ENCODE measurements at regions not wholly inside any gene's neighbourhood (a gene's known extent, or its start where the extent isn't known, plus 50 kb on each side); places are given as distances from the start of the nearest gene placed in this dataset.

DNA sequence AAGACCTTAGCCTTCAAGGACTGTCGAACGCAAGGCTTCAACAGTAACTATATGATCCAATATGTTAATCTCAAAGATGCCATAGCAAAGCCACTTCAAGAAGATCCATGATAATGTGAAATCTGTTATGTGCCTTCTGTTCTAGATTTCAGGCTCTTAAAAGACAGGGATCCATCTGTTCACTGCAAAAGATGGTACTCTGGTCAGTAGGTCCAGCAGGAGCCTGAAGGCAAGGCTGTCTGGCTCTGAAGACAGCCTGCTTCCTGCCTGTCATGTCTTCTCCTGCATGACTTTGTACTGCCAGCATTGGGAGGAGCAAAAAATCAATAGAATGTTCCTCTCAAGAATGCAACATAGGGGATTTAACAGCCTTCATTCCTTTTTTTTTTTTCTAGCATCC lies 270.8 kb upstream of the PARD3B start:
- no peak for DNase-seq (ENCODE audit: low read depth)

DNA sequence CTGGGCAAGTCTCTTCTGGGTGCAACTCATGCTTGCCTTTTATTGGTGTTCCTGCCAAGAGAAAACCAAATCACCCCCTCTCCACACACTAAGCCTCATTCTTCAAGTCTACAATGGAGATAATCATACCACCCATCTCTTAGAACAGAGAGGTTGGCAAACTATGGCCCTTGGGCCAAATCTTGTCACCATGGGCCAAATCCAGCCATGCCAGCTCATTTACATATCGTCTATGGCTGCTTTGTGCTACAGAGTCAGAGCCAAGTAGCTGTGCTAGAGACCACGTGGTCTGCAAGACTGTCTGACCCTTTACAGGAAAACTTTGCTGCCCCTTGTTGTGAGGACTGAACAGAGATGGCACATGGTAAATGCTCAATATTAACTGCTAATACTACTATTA lies 270.3 kb upstream of the PARD3B start:
- DNase-seq (ENCODE audit: low read depth): no peak

DNA sequence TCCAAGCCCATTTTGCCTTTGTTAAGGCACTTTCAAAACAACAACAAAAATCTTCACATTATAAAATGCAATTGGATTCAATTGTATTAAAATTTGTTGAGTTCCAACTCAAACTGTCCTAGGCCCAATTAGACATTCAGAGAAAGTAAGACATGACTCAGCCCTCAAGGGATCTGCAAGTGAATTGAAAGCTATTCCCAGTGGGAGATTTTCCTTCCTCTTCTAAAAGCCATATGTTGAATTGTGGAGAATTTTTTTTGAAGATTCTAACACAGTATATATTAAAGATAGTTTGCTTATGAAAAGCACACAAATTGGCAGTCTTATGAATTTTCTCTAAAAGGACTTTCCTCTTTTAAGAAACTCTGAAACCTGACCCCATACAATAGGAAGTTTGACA lies 268.0 kb upstream of the PARD3B start:
- DNase-seq (ENCODE audit: low read depth): no peak

DNA sequence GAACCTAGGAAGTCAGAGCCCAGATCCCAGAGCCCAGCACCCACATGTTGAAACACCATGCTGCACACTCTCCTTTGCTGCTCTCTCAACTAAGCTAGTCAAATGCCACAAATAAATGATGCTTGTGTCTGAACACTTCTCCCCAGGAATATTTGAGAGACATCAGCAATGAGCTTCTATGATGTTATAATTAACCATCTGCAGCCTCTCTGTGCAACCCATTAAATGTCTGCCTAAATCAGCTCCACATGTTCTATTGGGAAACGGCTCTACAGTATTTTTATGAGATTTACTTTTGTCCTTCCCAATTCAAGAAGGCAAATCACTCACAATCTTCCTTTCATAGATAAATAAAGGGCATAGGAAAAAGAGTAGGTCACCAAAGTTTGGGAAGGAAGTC lies 266.8 kb upstream of the PARD3B start:
- no peak for DNase-seq (ENCODE audit: low read depth)

- DNase-seq (ENCODE audit: low read depth): no peak
Measured at GRCh38 chr2:204279819-204280218, 265.5 kb upstream of the PARD3B start.

DNA sequence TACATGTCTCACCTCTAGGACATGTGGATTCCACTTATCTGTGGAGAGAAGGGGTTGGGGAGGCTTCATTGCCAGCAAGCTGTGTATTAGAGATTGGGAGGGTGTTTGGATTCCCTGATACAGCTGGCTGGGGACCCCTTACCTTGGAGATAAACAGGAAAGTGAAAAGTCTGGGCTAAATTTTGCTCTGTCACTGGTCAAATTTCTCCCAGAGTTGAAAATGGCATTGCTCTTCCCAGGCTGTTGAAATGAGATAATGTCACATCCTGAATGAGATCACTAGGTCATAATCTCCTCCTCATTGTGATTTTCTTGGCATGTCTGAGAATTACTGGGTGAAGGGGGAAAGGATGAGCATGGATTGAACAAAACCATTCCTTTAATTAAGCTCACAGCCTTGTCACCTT lies 265.0 kb upstream of the PARD3B start:
- DNase-seq (ENCODE audit: low read depth): no peak

GRCh38 chr2:204282081-204282480 lies 263.2 kb upstream of the PARD3B start:
- DNase-seq (ENCODE audit: low read depth): no peak

GRCh38 chr2:204282525-204282924 lies 262.8 kb upstream of the PARD3B start:
- no peak for DNase-seq (ENCODE audit: low read depth)

DNA sequence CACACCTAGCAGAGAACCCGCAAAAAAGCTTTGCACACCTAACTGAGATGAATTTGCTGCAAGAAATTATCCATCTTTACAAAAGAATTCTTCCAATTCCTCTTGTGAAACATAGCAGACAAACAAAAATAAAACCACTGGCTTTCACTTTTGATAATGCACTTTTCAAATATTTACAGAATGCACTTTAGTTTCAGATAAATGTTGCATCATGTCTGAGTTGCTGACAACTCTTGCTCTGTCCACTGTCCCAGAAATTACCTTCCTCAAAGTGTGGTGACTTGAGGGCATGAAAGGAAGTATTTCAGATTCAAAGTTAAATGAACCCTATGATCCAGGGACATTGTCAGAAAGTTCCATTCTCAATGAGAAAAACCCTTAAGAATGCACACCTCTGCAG lies 256.2 kb upstream of the PARD3B start:
- no peak for DNase-seq (ENCODE audit: low read depth)

GRCh38 chr2:204292439-204292838 lies 252.8 kb upstream of the PARD3B start:
- DNase-seq (ENCODE audit: low read depth): no peak

DNA sequence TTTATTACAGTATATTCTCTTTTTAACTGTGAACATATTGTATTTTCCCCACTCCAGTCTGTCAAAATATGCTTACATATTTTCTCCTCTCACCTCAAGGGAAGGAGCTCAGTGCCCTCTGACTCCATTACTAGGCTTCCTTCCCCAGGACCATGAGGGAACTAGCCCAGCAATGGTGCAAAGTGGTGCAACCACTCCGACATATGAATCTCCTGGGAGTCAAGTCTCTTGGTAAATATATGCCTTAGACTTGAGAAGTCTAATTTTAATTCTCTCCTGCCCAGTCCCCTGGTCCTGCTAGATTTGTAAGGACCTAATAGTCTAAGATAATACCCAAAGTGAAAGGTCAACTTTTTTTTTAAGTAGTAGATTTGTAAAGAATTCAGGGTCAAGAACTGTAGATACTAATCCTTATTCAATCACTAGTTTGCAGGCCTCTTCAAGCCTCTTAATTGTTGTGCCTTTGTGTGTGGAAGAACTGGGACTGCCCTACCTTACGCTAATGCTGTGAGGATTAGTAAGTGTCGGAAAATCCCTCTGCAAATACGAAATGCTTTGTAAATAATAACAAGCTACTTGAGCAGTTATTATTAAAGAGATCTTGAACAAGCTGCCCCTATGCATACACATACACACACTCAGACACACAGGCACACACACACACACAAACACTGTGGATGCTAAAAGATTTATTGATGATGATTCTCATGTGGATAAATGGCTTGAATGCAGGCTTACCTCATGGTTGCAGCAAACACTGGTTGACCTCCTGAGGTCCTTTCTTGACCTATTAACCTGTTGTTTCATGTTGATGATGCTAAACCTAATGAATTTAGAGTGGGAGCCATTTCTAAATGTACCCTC lies 251.2 kb upstream of the PARD3B start:
- DNase-seq (ENCODE audit: low read depth): no peak

GRCh38 chr2:204298404-204298803 lies 246.9 kb upstream of the PARD3B start:
- no peak for DNase-seq (ENCODE audit: low read depth)

DNA sequence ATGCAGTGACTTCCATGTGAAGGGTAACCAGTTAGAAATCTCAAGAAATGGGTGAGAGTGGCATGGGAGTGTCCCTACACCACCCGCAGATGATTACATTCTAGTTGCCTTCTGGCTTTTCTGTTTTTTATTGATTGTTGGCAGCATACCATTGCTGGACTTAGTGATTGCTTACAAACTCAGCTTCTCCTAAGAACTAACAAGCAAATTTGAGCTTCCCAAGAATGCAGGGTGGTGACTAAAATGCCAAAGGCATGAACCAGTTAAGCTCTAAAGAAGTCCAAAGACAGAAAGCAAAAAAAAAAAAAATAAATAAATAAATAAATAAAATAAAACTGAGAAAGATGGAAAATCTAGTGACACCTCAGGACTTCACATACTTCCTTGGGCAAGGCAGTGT lies 245.5 kb upstream of the PARD3B start:
- no peak for DNase-seq (ENCODE audit: low read depth)

GRCh38 chr2:204306667-204307066 lies 238.6 kb upstream of the PARD3B start:
- DNase-seq (ENCODE audit: low read depth): no peak

DNA sequence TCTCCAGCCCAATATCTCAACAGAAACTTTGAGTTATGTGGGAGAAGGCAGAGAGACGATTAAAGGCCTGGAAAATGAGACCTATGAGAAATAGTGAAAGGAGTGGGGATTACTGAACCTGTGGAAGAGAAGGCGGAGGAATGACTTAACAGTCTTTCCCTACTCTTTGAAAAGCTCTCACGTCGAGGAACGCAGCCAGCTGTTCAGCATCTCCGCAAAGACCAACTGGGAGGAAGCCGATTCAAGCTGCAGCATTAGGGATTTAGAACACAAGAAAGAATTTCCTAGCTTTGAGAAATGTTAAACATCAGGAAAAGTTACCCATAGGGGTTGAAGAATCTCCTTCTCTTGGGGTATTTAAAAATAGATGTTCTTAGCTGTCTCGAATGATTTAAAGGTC lies 233.2 kb upstream of the PARD3B start:
- DNase-seq (ENCODE audit: low read depth): no peak

- no peak for DNase-seq (ENCODE audit: low read depth)
Measured at GRCh38 chr2:204313256-204313655, 232.0 kb upstream of the PARD3B start.

DNA sequence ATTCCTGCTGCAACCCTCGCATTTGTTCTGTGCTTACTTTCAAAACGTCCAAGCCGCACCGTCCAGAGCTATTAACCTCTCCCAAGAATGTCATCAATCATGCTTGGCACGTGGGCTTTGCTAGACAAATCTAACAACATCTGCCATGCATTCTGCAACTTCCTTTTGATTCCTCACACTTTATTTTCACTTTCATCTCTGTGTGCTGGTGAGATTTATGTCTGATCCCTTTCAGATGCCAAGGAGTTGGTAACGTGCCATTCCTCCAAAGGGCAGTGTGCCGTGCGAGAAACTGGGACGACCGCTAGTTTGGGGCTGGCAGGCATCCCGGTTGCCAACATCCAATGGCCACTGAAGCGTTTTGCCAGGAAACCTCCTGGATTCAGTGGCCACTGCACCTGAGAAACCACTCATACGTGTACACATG lies 230.0 kb upstream of the PARD3B start:
- DNase-seq (ENCODE audit: low read depth): no peak

GRCh38 chr2:204317640-204318039 lies 227.6 kb upstream of the PARD3B start:
- no peak for DNase-seq (ENCODE audit: low read depth)

DNA sequence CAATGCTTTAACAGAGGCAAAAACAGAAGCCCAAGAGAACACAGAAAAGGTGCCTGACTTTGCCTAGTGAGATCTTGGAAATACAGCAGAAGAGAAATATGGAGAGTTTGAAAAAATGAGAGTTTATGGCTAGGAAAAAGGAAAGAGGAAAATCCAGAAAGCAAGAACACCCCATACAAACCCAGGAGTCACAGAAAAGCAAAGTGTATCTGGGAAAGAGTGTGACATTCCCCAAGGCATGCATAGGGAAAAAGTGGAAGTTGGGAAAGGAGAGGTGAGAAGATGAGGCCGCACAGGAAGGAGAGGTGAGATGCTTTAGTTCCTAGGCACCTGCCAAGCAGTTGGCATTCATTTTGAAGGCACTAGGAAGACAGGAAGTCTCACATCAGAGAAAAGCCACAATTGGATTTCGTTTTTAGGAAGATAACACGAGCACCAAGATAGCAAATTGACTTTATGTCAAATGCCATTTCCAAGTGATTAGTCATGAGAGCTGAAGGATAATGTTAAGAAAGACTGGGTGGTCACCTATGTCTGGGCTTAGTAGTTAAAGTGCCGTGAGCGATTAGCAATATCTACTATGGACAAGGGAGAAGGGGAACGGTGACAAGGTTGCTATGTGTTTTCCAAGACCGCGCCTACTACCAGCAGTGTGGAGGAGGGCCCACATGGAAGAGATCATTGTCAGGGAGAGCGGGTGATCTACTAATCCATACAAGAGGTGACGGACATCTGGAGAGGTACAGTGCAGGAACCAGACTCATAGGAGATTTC lies 224.1 kb upstream of the PARD3B start:
- no peak for DNase-seq (ENCODE audit: low read depth)

GRCh38 chr2:204321910-204322751 lies 223.1 kb upstream of the PARD3B start:
- no peak for DNase-seq (ENCODE audit: low read depth)

DNA sequence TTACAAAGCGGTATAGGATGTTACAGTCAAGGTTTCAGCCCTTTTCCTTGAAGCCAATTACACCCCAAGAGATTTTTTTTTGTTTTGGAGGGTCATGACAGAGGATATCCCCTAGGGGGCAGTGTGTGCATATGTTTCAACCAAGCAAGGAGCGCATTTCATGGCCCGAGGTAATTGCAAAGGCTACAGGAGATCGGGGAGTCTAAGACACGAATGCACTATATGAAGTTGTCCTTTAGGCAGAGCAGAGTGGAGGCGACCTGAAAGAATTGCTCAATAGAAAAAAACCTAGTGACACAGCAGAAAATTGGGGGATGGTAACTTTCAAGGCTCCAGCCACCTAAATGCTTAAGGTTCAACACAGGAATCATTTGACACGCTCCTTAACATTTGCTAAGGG lies 219.8 kb upstream of the PARD3B start:
- DNase-seq (ENCODE audit: low read depth): no peak

GRCh38 chr2:204328373-204328772 lies 216.9 kb upstream of the PARD3B start:
- no peak for DNase-seq (ENCODE audit: low read depth)

GRCh38 chr2:204329016-204329415 lies 216.3 kb upstream of the PARD3B start:
- DNase-seq (ENCODE audit: low read depth): no peak
